Urinary bladder (tissue), 3 donors: ENCODE measurements at regions not wholly inside any gene's neighbourhood (a gene's known extent, or its start where the extent isn't known, plus 50 kb on each side); places are given as distances from the start of the nearest gene placed in this dataset.
"Not testable (repeated sequence)": the region's sequence is repeated elsewhere in the genome, so short reads cannot be mapped to it uniquely, and the experiment has no call there.

Experiments used
- DNase-seq: peaks from one replicate; pipeline ENCODE4 v3.0.0-alpha.2; 2015; ENCODE audit errors: extremely low spot score
- H3K27ac ChIP-seq: one replicate; pipeline ENCODE4 v1.5.1; 2013; ENCODE audit warnings: low read depth, mild to moderate bottlenecking, moderate library complexity
- H3K36me3 ChIP-seq: one replicate; pipeline ENCODE4 v1.6.1; 2013; ENCODE audit warnings: mild to moderate bottlenecking, moderate library complexity; ENCODE audit not compliant: insufficient read depth
- H3K4me1 ChIP-seq: one replicate; pipeline ENCODE4 v1.6.1; 2013; ENCODE audit warnings: mild to moderate bottlenecking, moderate library complexity; ENCODE audit not compliant: insufficient read depth
- H3K4me3 ChIP-seq: one replicate; pipeline ENCODE4 v1.5.1; 2013; ENCODE audit warnings: low read depth, low read length
- WGBS: extraction: QIAGEN DNeasy Blood & Tissue Kit; methylation state at CpG from one replicate; pipeline ENCODE4 v1.1.7; 2013; 5-methylcytosine and 5-hydroxymethylcytosine counted together
- donor health status: healthy with polysubstance abuse.
- donor health status: healthy.

GRCh38 chr2:144012304-144012703 lies 507.6 kb downstream of the ZEB2 start:
- H3K27ac ChIP-seq: no peak overlapping the region
- no peaks in the 10 kb centered on the region for H3K4me1 ChIP-seq
- H3K36me3 ChIP-seq: no peaks in the 10 kb centered on the region
- H3K4me3 ChIP-seq: no peak overlapping the region
- no peak for DNase-seq
- WGBS: 95% methylated on average over 4 of the region's 4 CpGs

GRCh38 chr2:144011553-144011952 lies 508.4 kb downstream of the ZEB2 start:
- no peaks in the 10 kb centered on the region for H3K4me1 ChIP-seq
- 84% methylated on average over 2 of the region's 2 CpGs for WGBS
- H3K4me3 ChIP-seq: no peak overlapping the region
- no peak overlapping the region for H3K27ac ChIP-seq
- DNase-seq: no peak
- H3K36me3 ChIP-seq: no peaks in the 10 kb centered on the region

GRCh38 chr2:144011098-144011497 lies 508.8 kb downstream of the ZEB2 start:
- Histone ChIP-seq H3K27ac (no peak overlapping the region), H3K36me3 (no peaks in the 10 kb centered on the region), H3K4me1 (no peaks in the 10 kb centered on the region), H3K4me3 (no peak overlapping the region)
- DNase-seq: no peak

- WGBS: 99% methylated on average over 1 of the region's 1 CpG
- H3K4me3 ChIP-seq: no peak overlapping the region
- no peak overlapping the region for H3K27ac ChIP-seq
- no peak for DNase-seq
- no peaks in the 10 kb centered on the region for H3K36me3 ChIP-seq
- no peaks in the 10 kb centered on the region for H3K4me1 ChIP-seq
These were observed 509.7 kb downstream of the ZEB2 start for GRCh38 chr2:144010096-144010836.

- peaks cover 2% of the 10 kb centered on the region for H3K36me3 ChIP-seq
- 82% methylated on average over 7 of the region's 7 CpGs for WGBS
- no peak overlapping the region for H3K27ac ChIP-seq
- no peak overlapping the region for H3K4me3 ChIP-seq
- H3K4me1 ChIP-seq: no peaks in the 10 kb centered on the region
- no peak for DNase-seq
These were observed 513.8 kb downstream of the ZEB2 start for GRCh38 chr2:144006139-144006538.

- Histone ChIP-seq H3K4me3 (no peak overlapping the region), H3K36me3 (peaks cover 2% of the 10 kb centered on the region), H3K27ac (no peak overlapping the region), H3K4me1 (no peaks in the 10 kb centered on the region)
- DNase-seq: peak; percentile 25
- WGBS: 76% methylated on average over 9 of the region's 9 CpGs
These were observed 515.2 kb downstream of the ZEB2 start for GRCh38 chr2:144004742-144005141.

GRCh38 chr2:144003460-144004075 lies 516.4 kb downstream of the ZEB2 start:
- DNase-seq: no peak
- 92% methylated on average over 2 of the region's 2 CpGs for WGBS
- peaks cover 2% of the 10 kb centered on the region for H3K36me3 ChIP-seq
- H3K4me1 ChIP-seq: no peaks in the 10 kb centered on the region
- no peak overlapping the region for H3K27ac ChIP-seq
- no peak overlapping the region for H3K4me3 ChIP-seq

GRCh38 chr2:143996974-143997373 lies 522.9 kb downstream of the ZEB2 start:
- WGBS: 58% methylated on average over 2 of the region's 2 CpGs

GRCh38 chr2:143994961-143995360 lies 525.0 kb downstream of the ZEB2 start:
- H3K27ac ChIP-seq: no peak overlapping the region
- H3K4me1 ChIP-seq: no peaks in the 10 kb centered on the region
- H3K36me3 ChIP-seq: no peaks in the 10 kb centered on the region
- WGBS: 78% methylated on average over 1 of the region's 1 CpG
- DNase-seq: no peak
- no peak overlapping the region for H3K4me3 ChIP-seq

More at GRCh38 chr2:143996974-143997373, 522.9 kb downstream of the ZEB2 start:
- no peak for DNase-seq
- no peak overlapping the region for H3K27ac ChIP-seq
- H3K4me1 ChIP-seq: no peaks in the 10 kb centered on the region
- no peak overlapping the region for H3K4me3 ChIP-seq
- no peaks in the 10 kb centered on the region for H3K36me3 ChIP-seq

- not testable (repeated sequence) for H3K4me1 ChIP-seq, DNase-seq
These were observed 528.3 kb downstream of the ZEB2 start for GRCh38 chr2:143991596-143991995.

GRCh38 chr2:143988082-143988481 lies 531.8 kb downstream of the ZEB2 start:
- Histone ChIP-seq H3K4me1 (no peaks in the 10 kb centered on the region), H3K27ac (no peak overlapping the region), H3K36me3 (no peaks in the 10 kb centered on the region), H3K4me3 (no peak overlapping the region)
- WGBS: 98% methylated on average over 1 of the region's 1 CpG
- DNase-seq: no peak

More at GRCh38 chr2:143991596-143991995, 528.3 kb downstream of the ZEB2 start:
- not testable (repeated sequence) for H3K36me3 ChIP-seq, H3K4me3 ChIP-seq, H3K27ac ChIP-seq
- 97% methylated on average over 27 of the region's 30 CpGs for WGBS

GRCh38 chr2:143981428-143981827 lies 538.5 kb downstream of the ZEB2 start:
- H3K4me3 ChIP-seq: no peak overlapping the region
- DNase-seq: no peak
- no peak overlapping the region for H3K27ac ChIP-seq
- no peaks in the 10 kb centered on the region for H3K4me1 ChIP-seq
- H3K36me3 ChIP-seq: no peaks in the 10 kb centered on the region
- WGBS: 94% methylated on average over 2 of the region's 2 CpGs

GRCh38 chr2:143977356-143977755 lies 542.6 kb downstream of the ZEB2 start:
- DNase-seq: no peak
- Histone ChIP-seq H3K4me1 (no peaks in the 10 kb centered on the region), H3K36me3 (no peaks in the 10 kb centered on the region), H3K4me3 (no peak overlapping the region), H3K27ac (no peak overlapping the region)
- WGBS: 96% methylated on average over 6 of the region's 6 CpGs

- 88% methylated on average over 1 of the region's 1 CpG for WGBS
- DNase-seq: no peak
- no peaks in the 10 kb centered on the region for H3K36me3 ChIP-seq
- no peak overlapping the region for H3K4me3 ChIP-seq
- H3K4me1 ChIP-seq: no peaks in the 10 kb centered on the region
- no peak overlapping the region for H3K27ac ChIP-seq
These were observed 544.7 kb downstream of the ZEB2 start for GRCh38 chr2:143975216-143975615.
